ENCODE measurements at regions not wholly inside any gene's neighbourhood (a gene's known extent, or its start where the extent isn't known, plus 50 kb on each side); places are given as distances from the start of the nearest gene placed in this dataset.

GRCh38 chr11:82676483-82677094 lies 57.1 kb downstream of the FAM181B start:
- no peak for DNase-seq

GRCh38 chr11:82675838-82676237 lies 57.8 kb downstream of the FAM181B start:
- peak; percentile 10 for DNase-seq

GRCh38 chr11:82673631-82674030 lies 60.0 kb downstream of the FAM181B start:
- DNase-seq, result no peak

- no peak for DNase-seq
Measured at GRCh38 chr11:82671451-82671850, 62.2 kb downstream of the FAM181B start.

- no peak for DNase-seq
Measured at GRCh38 chr11:82663535-82663934, 70.1 kb downstream of the FAM181B start.

GRCh38 chr11:82653752-82654151 lies 79.9 kb downstream of the FAM181B start:
- DNase-seq, result no peak

- no peak for DNase-seq
Measured at GRCh38 chr11:82639251-82639650, 94.4 kb downstream of the FAM181B start.

GRCh38 chr11:82636615-82637014 lies 97.0 kb downstream of the FAM181B start:
- DNase-seq, result no peak

- DNase-seq, result no peak
Measured at GRCh38 chr11:82634091-82634490, 99.6 kb downstream of the FAM181B start.

GRCh38 chr11:82631722-82632630 lies 101.7 kb downstream of the FAM181B start:
- no peak for DNase-seq

- DNase-seq, result no peak
Measured at GRCh38 chr11:82610671-82611070, 123.0 kb downstream of the FAM181B start.

- no peak for DNase-seq
Measured at GRCh38 chr11:82606738-82607137, 126.9 kb downstream of the FAM181B start.

GRCh38 chr11:82601711-82602110 lies 132.0 kb downstream of the FAM181B start:
- no peak for DNase-seq

- DNase-seq, result no peak
Measured at GRCh38 chr11:82599836-82600235, 133.8 kb downstream of the FAM181B start.

- DNase-seq, result no peak
Measured at GRCh38 chr11:82586581-82586980, 147.1 kb downstream of the FAM181B start.

GRCh38 chr11:82577246-82577645 lies 156.4 kb downstream of the FAM181B start:
- DNase-seq, result no peak

- no peak for DNase-seq
Measured at GRCh38 chr11:82560836-82561235, 172.8 kb downstream of the FAM181B start.

GRCh38 chr11:82559609-82560008 lies 174.1 kb downstream of the FAM181B start:
- no peak for DNase-seq

GRCh38 chr11:82557274-82557673 lies 176.4 kb downstream of the FAM181B start:
- no peak for DNase-seq

- DNase-seq, result no peak
Measured at GRCh38 chr11:82556210-82556609, 177.5 kb downstream of the FAM181B start.

- no peak for DNase-seq
Measured at GRCh38 chr11:82546661-82547557, 186.8 kb downstream of the FAM181B start.

GRCh38 chr11:82539669-82540068 lies 194.0 kb downstream of the FAM181B start:
- DNase-seq, result no peak

GRCh38 chr11:82536706-82537105 lies 197.0 kb downstream of the FAM181B start:
- no peak for DNase-seq

Measured in NCI-H1048 (cell line).